GM19395 (cell line): ENCODE measurements at regions not wholly inside any gene's neighbourhood (a gene's known extent, or its start where the extent isn't known, plus 50 kb on each side); places are given as distances from the start of the nearest gene placed in this dataset.

Experiments used
- ATAC-seq: cut with Tn5 transposase; IDR thresholded peaks from one replicate; pipeline ENCODE4 v1.9.1; 2021; ENCODE audit warnings: mild to moderate bottlenecking, moderate library complexity; ENCODE audit not compliant: unreplicated experiment

- ATAC-seq, result no peak
Measured at GRCh38 chr6:164195942-164196281, 781.4 kb downstream of the QKI start.

DNA sequence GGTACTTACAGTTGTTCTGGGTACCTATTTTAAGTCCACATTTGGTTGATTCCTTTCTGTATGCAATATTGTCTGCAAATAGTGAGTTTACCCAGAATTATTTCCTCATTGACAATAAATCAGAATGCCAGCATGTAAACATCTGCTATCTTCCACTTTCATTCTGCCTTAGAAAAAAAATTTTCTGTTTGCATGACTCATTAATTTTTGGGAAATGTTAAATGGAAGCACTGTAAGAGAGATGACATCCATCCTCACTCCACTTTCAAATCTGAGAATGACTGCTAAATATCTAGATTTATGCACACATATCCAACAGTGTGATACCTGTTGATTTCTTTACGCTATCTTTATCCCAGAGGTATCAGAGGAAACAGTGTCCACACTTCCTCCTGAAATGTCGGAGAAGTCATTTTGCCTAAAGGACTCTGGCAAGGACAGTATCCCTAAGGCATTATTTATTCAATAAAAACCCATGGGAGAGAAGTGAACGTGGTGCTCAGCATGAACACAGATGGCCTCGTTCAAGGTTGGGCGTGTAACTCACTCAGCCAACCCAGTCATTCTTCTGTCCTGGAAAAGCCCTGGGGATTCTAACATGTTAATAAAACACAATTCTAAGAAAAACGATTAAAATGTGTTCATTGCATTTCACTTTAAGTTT lies 780.9 kb downstream of the QKI start:
- ATAC-seq, result no peak

GRCh38 chr6:164188861-164189260 lies 774.3 kb downstream of the QKI start:
- ATAC-seq, result no peak

DNA sequence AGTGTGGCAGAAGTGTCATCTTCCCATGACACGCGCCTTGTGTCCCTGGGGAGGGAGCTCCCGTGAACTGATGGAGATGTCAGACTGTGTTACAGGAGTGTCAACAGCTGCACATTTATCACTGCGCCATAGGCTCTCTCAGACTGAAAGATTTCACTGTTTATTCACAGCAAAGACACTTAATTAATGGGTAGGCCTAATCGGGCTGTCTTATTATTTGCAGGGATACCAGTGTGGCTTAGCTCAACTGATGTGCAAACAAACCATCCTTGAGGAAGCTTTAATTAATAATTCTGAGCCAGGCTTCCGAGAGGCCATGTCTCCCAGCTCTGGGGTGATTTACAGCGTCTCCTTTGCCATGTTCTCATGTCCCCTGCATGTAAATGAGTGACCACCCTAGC lies 771.0 kb downstream of the QKI start:
- no peak for ATAC-seq

DNA sequence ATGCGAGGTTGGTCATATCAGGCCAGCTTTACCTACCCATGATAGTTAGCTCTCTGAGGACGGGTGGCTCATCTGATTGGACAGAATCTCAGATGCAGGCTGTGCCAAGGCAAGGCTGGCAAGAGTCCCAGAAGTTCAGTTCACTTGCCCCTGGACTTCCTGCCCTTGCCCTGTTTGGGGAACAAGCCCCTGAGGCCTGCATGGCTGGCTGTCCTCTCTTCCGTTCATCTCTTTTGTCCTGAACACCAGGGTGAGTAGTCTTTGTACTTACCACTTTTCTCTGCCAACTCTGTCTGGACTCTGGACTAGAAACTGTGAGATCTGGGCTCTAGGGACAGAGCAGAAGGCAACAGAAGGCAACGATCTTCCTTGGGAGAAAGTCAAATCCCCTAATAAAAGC lies 769.9 kb downstream of the QKI start:
- no peak for ATAC-seq

DNA sequence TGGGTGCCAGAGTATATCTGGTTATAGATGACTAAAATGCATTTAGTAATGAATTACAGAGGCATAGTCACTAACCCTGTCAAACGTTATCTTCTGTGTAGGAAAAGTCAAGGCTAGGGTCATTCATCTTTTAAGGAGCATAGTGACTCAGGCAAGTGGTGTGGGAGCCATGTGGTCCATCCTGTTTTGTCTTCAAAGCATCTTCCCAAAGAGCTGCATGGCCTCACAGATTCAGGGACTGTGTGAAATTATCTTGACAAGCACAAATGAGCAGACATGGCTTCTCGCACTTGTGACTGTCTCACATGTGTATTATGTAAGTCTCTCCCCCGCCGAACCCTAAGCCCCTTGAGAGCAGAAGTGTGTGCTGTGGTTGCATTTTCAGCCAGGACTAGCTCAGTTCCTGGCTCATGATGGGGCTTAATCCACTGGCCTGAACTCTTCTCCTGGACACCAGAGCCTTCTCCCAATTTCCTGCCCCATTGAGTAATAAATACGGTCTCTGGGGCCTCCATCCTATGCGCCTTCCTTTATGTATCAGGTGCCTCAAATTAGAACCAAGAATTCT lies 769.1 kb downstream of the QKI start:
- no peak for ATAC-seq

DNA sequence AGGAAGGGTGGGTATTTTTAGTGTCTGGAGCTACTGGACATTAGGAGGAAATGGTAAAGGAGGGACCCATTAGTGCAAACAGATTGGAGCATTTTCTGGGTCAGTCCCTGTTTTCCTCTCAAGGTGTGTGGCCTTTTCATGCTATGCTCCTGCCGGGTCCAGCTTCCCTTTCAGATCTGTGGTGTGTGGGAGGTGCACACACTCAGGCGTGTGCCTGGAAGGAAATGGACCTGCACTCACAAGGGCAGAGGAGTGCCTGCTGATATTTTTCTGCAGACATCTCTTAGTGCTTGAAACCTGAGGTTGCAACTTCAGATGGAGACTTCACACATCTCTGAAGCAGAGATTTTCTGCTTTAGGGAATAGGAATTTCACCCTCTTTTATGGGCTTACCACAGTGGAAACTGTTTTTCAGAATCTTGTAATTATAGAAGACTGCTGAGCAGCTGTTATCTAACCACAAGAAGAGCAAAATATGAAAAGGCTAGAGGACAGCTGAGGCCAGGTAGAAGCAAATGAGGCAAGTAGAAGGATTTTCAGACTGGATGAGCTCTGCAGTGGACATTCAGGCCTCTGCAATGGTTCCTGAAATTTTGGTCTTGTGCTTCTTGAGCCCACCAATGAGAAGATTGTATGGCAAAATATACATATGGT lies 764.3 kb downstream of the QKI start:
- no peak for ATAC-seq

- ATAC-seq, result no peak
Measured at GRCh38 chr6:164169355-164169754, 754.8 kb downstream of the QKI start.

GRCh38 chr6:164168595-164168994 lies 754.1 kb downstream of the QKI start:
- no peak for ATAC-seq

- no peak for ATAC-seq
Measured at GRCh38 chr6:164167873-164168405, 753.4 kb downstream of the QKI start.

DNA sequence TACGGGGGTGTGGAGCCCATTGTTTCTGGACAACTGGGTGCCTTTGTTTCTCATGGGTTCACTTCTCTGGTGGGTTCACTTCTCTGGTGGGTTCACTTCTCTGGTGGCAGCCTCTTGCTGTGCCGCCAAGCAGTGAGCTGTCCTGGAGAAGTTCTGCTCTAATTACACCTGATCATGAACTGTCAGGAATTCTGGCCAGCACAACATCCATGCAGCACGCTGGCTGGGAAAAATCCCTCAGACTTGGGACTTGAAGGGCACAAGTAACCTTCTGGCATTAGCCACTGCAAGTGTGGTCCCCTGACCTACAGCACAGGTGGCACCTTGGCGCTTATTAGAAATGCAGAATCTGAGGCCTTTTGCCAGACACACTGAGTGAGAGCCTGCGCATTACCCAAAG lies 752.5 kb downstream of the QKI start:
- ATAC-seq, result no peak

- no peak for ATAC-seq
Measured at GRCh38 chr6:164166515-164166914, 752.0 kb downstream of the QKI start.

DNA sequence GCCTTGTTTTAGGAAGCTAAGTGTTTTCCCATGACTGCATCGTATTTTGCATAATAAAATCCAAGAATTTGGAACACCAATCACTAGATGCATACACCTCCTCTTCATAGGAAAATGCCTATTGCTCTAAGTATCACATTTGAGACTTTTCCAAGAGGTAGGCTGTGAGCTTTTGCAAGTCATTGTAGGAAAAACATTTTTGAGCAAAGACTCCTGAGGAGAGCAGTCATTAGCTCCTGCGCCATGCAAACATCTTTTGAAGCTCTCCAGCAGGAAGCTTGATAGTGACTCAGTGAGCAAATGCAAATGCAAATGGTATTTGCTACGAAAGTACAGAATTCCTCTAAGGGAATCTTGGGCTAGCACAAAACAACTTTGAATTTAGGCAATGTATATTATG lies 750.4 kb downstream of the QKI start:
- no peak for ATAC-seq

DNA sequence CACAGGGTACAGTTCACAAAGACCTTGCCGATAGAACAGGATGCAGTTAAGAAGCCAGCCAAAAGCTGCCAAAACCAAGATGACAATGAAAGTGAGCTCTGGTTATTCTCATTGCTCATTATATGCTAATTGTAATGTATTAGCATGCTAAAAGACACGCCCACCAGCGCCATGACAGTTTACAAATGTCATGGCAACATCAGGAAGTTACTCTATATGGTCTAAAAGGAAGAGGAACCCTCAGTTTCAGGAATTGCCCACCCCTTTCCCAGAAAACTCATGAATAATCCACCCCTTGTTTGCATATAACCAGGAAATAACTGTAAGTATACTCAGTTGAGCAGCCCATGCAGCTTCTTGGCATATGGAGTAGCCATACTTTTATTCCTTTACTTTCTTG lies 748.7 kb downstream of the QKI start:
- no peak for ATAC-seq

DNA sequence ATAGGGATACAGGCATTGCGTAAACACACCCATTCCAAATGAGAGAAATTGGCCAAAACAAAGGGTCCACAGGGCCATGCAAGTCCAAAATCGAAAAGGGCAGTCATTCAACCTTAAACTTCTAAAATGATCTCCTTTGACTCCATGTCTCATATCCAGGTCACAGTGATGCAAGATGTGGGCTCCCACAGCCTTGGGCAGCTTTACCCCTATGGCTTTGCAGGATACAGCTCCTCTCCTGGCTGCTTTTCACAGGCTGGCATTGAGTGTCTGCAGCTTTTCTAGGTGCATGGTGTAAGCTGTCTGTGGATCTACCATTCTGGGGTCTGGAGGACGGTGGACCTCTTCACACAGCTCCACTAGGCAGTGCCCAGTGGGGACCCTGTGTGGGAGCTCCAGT lies 744.5 kb downstream of the QKI start:
- ATAC-seq, result no peak

GRCh38 chr6:164154588-164154987 lies 740.1 kb downstream of the QKI start:
- no peak for ATAC-seq

GRCh38 chr6:164152611-164153010 lies 738.1 kb downstream of the QKI start:
- no peak for ATAC-seq

- no peak for ATAC-seq
Measured at GRCh38 chr6:164151161-164152120, 736.9 kb downstream of the QKI start.

DNA sequence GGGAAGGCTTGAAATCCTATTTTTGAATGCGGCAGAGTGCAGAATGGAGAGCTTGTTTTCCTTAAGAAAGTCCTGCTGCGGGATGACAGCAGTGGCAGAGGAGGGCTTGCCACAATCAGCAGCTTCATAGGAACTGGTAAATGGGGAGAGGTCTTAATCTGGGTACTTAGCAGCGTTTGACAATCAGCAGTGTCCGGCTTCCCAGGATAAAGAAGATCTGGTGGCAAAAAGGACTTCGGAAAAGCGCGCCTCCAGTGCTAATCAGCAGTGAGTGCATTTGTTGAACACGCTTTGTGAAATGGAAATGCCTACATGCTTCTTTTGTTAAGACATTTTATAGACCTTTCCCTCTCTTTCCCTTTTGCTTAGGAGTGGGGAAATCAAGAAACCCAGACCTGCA lies 735.7 kb downstream of the QKI start:
- no peak for ATAC-seq

- ATAC-seq, result no peak
Measured at GRCh38 chr6:164148788-164149187, 734.3 kb downstream of the QKI start.

DNA sequence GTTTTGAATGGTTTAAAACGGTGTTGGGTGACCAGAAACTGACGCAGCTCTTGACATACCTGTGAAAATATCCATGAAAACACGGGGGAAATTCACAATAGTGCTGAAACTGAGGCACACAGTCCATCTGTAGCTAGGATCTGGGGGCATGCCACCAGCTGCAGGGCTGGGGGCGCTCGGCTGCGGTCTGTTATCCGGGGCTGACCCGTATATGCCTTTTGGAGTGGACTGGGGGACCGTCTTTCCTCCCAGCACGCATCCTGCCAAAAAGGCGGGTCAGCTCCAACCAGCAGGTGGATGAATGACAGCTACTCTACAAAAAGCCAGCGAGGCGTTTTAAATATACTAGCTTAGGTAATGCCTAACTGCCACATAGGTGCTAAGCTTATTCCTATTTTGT lies 729.8 kb downstream of the QKI start:
- ATAC-seq, result no peak
